ENCODE measurements at regions not wholly inside any gene's neighbourhood (a gene's known extent, or its start where the extent isn't known, plus 50 kb on each side); places are given as distances from the start of the nearest gene placed in this dataset.
A peak's percentile ranks its signal among the peaks of the same experiment; 100 is the strongest.

DNA sequence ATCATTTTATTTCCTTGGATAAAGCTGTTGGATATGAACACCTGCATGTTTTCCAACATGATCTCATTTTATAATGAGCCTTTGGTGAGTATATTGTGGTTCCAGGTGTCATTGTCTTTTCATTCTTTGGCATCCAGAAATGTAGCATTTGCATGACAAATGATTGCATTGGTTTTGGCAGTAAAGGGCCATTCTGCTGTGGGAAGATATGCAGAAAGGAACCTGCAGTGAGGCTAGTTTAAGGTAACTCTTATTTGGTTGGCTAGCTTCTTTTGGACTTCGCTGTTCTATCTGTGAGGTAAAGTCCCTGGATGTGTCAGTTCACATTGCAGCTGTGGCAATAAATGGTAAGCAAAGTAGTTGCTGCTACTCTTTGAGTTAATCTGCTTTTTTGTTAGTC, 343.0 kb downstream of the AMY1C start (continued):
- TF ChIP-seq, protein P1, sequence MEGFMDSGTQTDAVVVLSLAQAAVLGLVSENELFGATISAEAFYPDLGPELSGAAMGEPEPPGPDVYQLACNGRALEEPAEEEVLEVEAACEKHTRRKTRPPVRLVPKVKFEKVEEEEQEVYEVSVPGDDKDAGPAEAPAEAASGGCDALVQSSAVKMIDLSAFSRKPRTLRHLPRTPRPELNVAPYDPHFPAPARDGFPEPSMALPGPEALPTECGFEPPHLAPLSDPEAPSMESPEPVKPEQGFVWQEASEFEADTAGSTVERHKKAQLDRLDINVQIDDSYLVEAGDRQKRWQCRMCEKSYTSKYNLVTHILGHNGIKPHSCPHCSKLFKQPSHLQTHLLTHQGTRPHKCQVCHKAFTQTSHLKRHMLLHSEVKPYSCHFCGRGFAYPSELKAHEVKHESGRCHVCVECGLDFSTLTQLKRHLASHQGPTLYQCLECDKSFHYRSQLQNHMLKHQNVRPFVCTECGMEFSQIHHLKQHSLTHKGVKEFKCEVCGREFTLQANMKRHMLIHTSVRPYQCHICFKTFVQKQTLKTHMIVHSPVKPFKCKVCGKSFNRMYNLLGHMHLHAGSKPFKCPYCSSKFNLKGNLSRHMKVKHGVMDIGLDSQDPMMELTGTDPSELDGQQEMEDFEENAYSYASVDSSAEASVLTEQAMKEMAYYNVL (CRISPR knock-in tag; IDR thresholded peaks at IDR 0.05; ENCODE audit: borderline replicate concordance), result no peak

DNA sequence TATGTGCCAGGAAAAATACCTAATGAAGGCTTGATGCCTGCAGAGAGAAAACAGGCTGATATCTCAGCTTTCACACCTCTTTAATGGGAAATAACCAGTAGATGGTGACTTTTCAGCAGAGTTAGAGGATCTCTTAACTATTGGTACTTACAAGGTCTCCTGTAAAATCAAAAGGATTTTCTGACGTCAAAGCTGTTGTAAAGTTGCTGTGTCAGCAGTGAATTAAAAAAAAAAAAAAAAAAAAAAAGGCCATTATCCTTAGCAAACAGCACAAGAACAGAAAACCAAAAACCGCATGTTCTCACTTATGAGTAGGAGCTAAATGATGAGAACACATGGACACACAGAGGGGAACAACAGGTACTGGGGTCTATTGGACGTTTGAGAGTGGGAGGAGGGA, 349.1 kb downstream of the AMY1C start:
- Histone ChIP-seq H3K4me3 (replicated peaks in 1 of 3; ENCODE audit: insufficient read depth in 1 of 3, low read depth in 2 of 3, low read length in 3 of 3) (no peak overlapping the region), H3K79me2 (ENCODE audit: insufficient read depth, low read length) (no peaks in the 10 kb centered on the region), H2AFZ (ENCODE audit: low read length) (no peak overlapping the region), H4K20me1 (ENCODE audit: insufficient read depth, low read length) (no peaks in the 10 kb centered on the region), H3K27me3 (ENCODE audit: control insufficient read depth in 1 of 2, insufficient read depth in 2 of 2, low read length in 2 of 2) (no peaks in the 10 kb centered on the region; a peak in 1 of 5 replicates), H3K4me2 (ENCODE audit: low read depth, low read length) (no peak overlapping the region), H3K9ac (ENCODE audit: insufficient read depth, low read depth, low read length) (no peak overlapping the region), H3K9me3 (ENCODE audit: low read length) (no peaks in the 10 kb centered on the region), H3K36me3 (replicated peaks in 1 of 2; ENCODE audit: control insufficient read depth in 1 of 2, insufficient read depth in 2 of 2, low read length in 2 of 2) (no peaks in the 10 kb centered on the region), H3K27ac (ENCODE audit: extremely low read length, insufficient read depth, low read length) (no peak overlapping the region), H3K4me1 (ENCODE audit: insufficient read depth, low read length) (no peaks in the 10 kb centered on the region)
- no peak for DNase-seq (ENCODE audit: low spot score)
- ATAC-seq, result no peak
- TF ChIP-seq MAFF (IDR thresholded peaks at IDR 0.05; ENCODE audit: low read depth, low read length) (peak; percentile 59; the same call in 1 of the 2 replicates), MAFK (conservative IDR thresholded peaks at IDR 0.05 in 1 of 2, IDR thresholded peaks at IDR 0.05 in 1 of 2; ENCODE audit: low read length in 2 of 2) (peak; percentile 33 to 77; a peak in 3 of 4 replicates), JARID2 (CRISPR knock-in tag; IDR thresholded peaks at IDR 0.05; ENCODE audit: insufficient replicate concordance) (no peak)
- ChIA-PET CTCF (ENCODE audit: low intra/inter-chr PET ratio, low total read pairs) (no interaction called here), POLR2A (no interaction called here)
- in situ Hi-C loops (cut with HindIII; ENCODE audit: extremely low pct_ligation_motif_present, low pct_unique_long_range_greater_than_20kb), result no loop called here
- intact Hi-C loops (cut with micrococcal nuclease; ENCODE audit: unreplicated experiment), result no loop called here
- no TSS peak for BruUV-seq (replicated peaks)
- 1% methylated on average over 3 of the region's 3 CpGs for WGBS (ENCODE audit: low lambda C conversion rate)
- no peak for FAIRE-seq

DNA sequence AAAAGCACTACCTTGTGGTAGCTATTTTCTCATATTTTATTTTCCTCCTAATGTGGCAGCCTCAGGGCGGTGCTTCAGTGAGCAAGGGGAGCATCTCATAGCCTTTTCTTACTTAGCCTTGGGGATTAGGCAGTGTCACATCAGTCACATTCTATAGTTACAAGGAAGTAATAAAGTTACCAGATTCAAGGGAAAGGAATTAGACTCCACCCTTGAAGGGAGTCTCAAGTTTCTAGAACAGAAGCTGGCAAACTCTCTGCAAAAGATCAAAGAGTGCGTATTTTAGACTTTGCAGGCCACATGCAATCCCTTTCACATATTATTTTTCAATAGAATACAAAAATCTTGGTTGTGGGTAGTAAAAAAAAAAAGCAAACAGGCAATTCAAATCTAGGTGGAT, 350.4 kb downstream of the AMY1C start:
- DNase-seq (ENCODE audit: low spot score) (no peak), FAIRE-seq (no peak), ATAC-seq (no peak)
- H3K36me3 ChIP-seq (replicated peaks in 1 of 2; ENCODE audit: control insufficient read depth in 1 of 2, insufficient read depth in 2 of 2, low read length in 2 of 2), result no peaks in the 10 kb centered on the region
- ChIA-PET CTCF (ENCODE audit: low intra/inter-chr PET ratio, low total read pairs) (no interaction called here), POLR2A (no interaction called here)
- H4K20me1 ChIP-seq (ENCODE audit: insufficient read depth, low read length), result no peaks in the 10 kb centered on the region
- WGBS (ENCODE audit: low lambda C conversion rate), result 3% methylated on average over 2 of the region's 2 CpGs
- H2AFZ ChIP-seq (ENCODE audit: low read length), result no peak overlapping the region
- no peaks in the 10 kb centered on the region; a peak in 1 of 5 replicates for H3K27me3 ChIP-seq (ENCODE audit: control insufficient read depth in 1 of 2, insufficient read depth in 2 of 2, low read length in 2 of 2)
- in situ Hi-C loops (cut with HindIII; ENCODE audit: extremely low pct_ligation_motif_present, low pct_unique_long_range_greater_than_20kb) (no loop called here), intact Hi-C loops (cut with micrococcal nuclease; ENCODE audit: unreplicated experiment) (no loop called here)
- no TSS peak for BruUV-seq (replicated peaks)
- H3K4me3 ChIP-seq (replicated peaks in 1 of 3; ENCODE audit: insufficient read depth in 1 of 3, low read depth in 2 of 3, low read length in 3 of 3), result no peak overlapping the region
- H3K9ac ChIP-seq (ENCODE audit: insufficient read depth, low read depth, low read length), result no peak overlapping the region
- H3K27ac ChIP-seq (ENCODE audit: extremely low read length, insufficient read depth, low read length), result no peak overlapping the region
- H3K4me1 ChIP-seq (ENCODE audit: insufficient read depth, low read length), result no peaks in the 10 kb centered on the region
- no peak overlapping the region for H3K4me2 ChIP-seq (ENCODE audit: low read depth, low read length)
- no peaks in the 10 kb centered on the region for H3K79me2 ChIP-seq (ENCODE audit: insufficient read depth, low read length)
- no peaks in the 10 kb centered on the region for H3K9me3 ChIP-seq (ENCODE audit: low read length)
- TF ChIP-seq SRSF9 (IDR thresholded peaks at IDR 0.05; ENCODE audit: borderline replicate concordance, insufficient read depth, low read depth, low read length, poor library complexity, severe bottlenecking) (no peak), IKZF1 (IDR thresholded peaks at IDR 0.05) (no peak), U2AF2 (IDR thresholded peaks at IDR 0.05; ENCODE audit: low read depth, low read length) (no peak), FIP1L1 (IDR thresholded peaks at IDR 0.05; ENCODE audit: borderline replicate concordance, insufficient read depth, low read depth, low read length) (no peak)
- TF ChIP-seq, protein P2, sequence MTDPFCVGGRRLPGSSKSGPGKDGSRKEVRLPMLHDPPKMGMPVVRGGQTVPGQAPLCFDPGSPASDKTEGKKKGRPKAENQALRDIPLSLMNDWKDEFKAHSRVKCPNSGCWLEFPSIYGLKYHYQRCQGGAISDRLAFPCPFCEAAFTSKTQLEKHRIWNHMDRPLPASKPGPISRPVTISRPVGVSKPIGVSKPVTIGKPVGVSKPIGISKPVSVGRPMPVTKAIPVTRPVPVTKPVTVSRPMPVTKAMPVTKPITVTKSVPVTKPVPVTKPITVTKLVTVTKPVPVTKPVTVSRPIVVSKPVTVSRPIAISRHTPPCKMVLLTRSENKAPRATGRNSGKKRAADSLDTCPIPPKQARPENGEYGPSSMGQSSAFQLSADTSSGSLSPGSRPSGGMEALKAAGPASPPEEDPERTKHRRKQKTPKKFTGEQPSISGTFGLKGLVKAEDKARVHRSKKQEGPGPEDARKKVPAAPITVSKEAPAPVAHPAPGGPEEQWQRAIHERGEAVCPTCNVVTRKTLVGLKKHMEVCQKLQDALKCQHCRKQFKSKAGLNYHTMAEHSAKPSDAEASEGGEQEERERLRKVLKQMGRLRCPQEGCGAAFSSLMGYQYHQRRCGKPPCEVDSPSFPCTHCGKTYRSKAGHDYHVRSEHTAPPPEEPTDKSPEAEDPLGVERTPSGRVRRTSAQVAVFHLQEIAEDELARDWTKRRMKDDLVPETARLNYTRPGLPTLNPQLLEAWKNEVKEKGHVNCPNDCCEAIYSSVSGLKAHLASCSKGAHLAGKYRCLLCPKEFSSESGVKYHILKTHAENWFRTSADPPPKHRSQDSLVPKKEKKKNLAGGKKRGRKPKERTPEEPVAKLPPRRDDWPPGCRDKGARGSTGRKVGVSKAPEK (CRISPR knock-in tag; IDR thresholded peaks at IDR 0.05; ENCODE audit: borderline replicate concordance), result no peak
- TF ChIP-seq, protein P3, sequence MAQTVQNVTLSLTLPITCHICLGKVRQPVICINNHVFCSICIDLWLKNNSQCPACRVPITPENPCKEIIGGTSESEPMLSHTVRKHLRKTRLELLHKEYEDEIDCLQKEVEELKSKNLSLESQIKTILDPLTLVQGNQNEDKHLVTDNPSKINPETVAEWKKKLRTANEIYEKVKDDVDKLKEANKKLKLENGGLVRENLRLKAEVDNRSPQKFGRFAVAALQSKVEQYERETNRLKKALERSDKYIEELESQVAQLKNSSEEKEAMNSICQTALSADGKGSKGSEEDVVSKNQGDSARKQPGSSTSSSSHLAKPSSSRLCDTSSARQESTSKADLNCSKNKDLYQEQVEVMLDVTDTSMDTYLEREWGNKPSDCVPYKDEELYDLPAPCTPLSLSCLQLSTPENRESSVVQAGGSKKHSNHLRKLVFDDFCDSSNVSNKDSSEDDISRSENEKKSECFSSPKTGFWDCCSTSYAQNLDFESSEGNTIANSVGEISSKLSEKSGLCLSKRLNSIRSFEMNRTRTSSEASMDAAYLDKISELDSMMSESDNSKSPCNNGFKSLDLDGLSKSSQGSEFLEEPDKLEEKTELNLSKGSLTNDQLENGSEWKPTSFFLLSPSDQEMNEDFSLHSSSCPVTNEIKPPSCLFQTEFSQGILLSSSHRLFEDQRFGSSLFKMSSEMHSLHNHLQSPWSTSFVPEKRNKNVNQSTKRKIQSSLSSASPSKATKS (CRISPR knock-in tag; IDR thresholded peaks at IDR 0.05), result no peak
